ENCODE measurements at regions not wholly inside any gene's neighbourhood (a gene's known extent, or its start where the extent isn't known, plus 50 kb on each side); places are given as distances from the start of the nearest gene placed in this dataset.

- DNase-seq, result no peak
- Mint-ChIP-seq H3K27me3 (no peaks in the 10 kb centered on the region), H3K36me3 (ENCODE audit: low read depth) (no peaks in the 10 kb centered on the region), H3K4me3 (no peak overlapping the region), H3K27ac (peak overlapping the region; percentile 89), H3K4me1 (ENCODE audit: low read depth) (peaks cover 66% of the 10 kb centered on the region), H3K9me3 (no peaks in the 10 kb centered on the region)
- ChIA-PET POLR2A (interaction anchor here (1.2 to 4.2 kb wide), 5 partner anchors 11 to 50 kb away, joined by 3 to 43 read pairs (median 6); partner anchors contain the start of gene HBS1L), CTCF (interaction anchor here (1.3 kb wide), 1 partner anchor 15 kb away, joined by 3 read pairs; no protein-coding TSS in a partner anchor)
- no peaks in the 10 kb centered on the region for H3K27me3 ChIP-seq (ENCODE audit: control insufficient read depth in 1 of 2, insufficient read depth in 2 of 2, low read length in 2 of 2)
- H3K27ac ChIP-seq (ENCODE audit: low read depth in 1 of 2, low read length in 2 of 2), result no peak overlapping the region
- no peak for ATAC-seq (ENCODE audit: poor library complexity)
- H3K4me1 ChIP-seq (ENCODE audit: insufficient read depth, low read length), result peaks cover 24% of the 10 kb centered on the region
- H3K36me3 ChIP-seq (ENCODE audit: insufficient read depth, low read length), result no peaks in the 10 kb centered on the region
- H3K4me3 ChIP-seq (ENCODE audit: low read length), result no peak overlapping the region
- no peaks in the 10 kb centered on the region for H3K9me3 ChIP-seq (ENCODE audit: control insufficient read depth in 1 of 2, insufficient read depth in 1 of 2, low read length in 2 of 2)
- intact Hi-C loops (cut with DNase I, micrococcal nuclease), result no loop called here
- TF ChIP-seq CTCF (IDR thresholded peaks at IDR 0.05), result no peak
Observed at GRCh38 chr6:135105710-135106109, 51.1 kb upstream of the HBS1L start.

GRCh38 chr6:135105299-135105698, 50.7 kb upstream of the HBS1L start:
- H3K36me3 Mint-ChIP-seq (ENCODE audit: low read depth), result no peaks in the 10 kb centered on the region
- H3K27me3 Mint-ChIP-seq, result no peaks in the 10 kb centered on the region
- H3K27ac Mint-ChIP-seq, result peak overlapping the region; percentile 89
- ATAC-seq (ENCODE audit: poor library complexity) (no peak), DNase-seq (no peak)
- H3K4me3 Mint-ChIP-seq, result no peak overlapping the region
- H3K4me1 Mint-ChIP-seq (ENCODE audit: low read depth), result peaks cover 64% of the 10 kb centered on the region
- Histone ChIP-seq H3K36me3 (ENCODE audit: insufficient read depth, low read length) (no peaks in the 10 kb centered on the region), H3K4me3 (ENCODE audit: low read length) (no peak overlapping the region), H3K27ac (ENCODE audit: low read depth in 1 of 2, low read length in 2 of 2) (no peak overlapping the region), H3K4me1 (ENCODE audit: insufficient read depth, low read length) (peaks cover 24% of the 10 kb centered on the region), H3K27me3 (ENCODE audit: control insufficient read depth in 1 of 2, insufficient read depth in 2 of 2, low read length in 2 of 2) (no peaks in the 10 kb centered on the region), H3K9me3 (ENCODE audit: control insufficient read depth in 1 of 2, insufficient read depth in 1 of 2, low read length in 2 of 2) (no peaks in the 10 kb centered on the region)
- ChIA-PET POLR2A (interaction anchor here (1.2 to 4.2 kb wide), 4 partner anchors 11 to 50 kb away, joined by 3 to 43 read pairs (median 8); partner anchors contain the start of gene HBS1L), CTCF (interaction anchor here (1.3 kb wide), 1 partner anchor 16 kb away, joined by 3 read pairs; no protein-coding TSS in a partner anchor)
- intact Hi-C loops (cut with DNase I, micrococcal nuclease), result no loop called here
- H3K9me3 Mint-ChIP-seq, result no peaks in the 10 kb centered on the region
- no peak for TF ChIP-seq CTCF (IDR thresholded peaks at IDR 0.05)
